Left ventricle myocardium inferior (tissue), 1 donor: ENCODE measurements at regions not wholly inside any gene's neighbourhood (a gene's known extent, or its start where the extent isn't known, plus 50 kb on each side); places are given as distances from the start of the nearest gene placed in this dataset.

ENCODE experiments used
- DNase-seq: peaks from one replicate; pipeline ENCODE4 v3.0.0-alpha.2; 2020
- H3K27ac ChIP-seq: fragments of 200-600 bp; replicated peaks from 2 replicates; pipeline ENCODE4 v1.8.0; 2021
- H3K27me3 ChIP-seq: fragments of 200-600 bp; 2 replicates; pipeline ENCODE4 v1.8.0; 2021; ENCODE audit warnings: low read depth
- H3K36me3 ChIP-seq: fragments of 200-600 bp; 2 replicates; pipeline ENCODE4 v1.8.0; 2021
- H3K4me1 ChIP-seq: fragments of 200-600 bp; 2 replicates; pipeline ENCODE4 v1.8.0; 2021
- H3K4me3 ChIP-seq: fragments of 200-600 bp; 2 replicates; pipeline ENCODE4 v1.8.0; 2021; ENCODE audit warnings: mild to moderate bottlenecking, moderate library complexity
- H3K9me3 ChIP-seq: fragments of 200-600 bp; replicated peaks from 2 replicates; pipeline ENCODE4 v1.8.0; 2021
- CTCF ChIP-seq: fragments of 200-600 bp; IDR thresholded peaks from 2 replicates; pipeline ENCODE4 v1.8.0; 2021; ENCODE audit warnings: antibody characterized with exemption, mild to moderate bottlenecking, borderline replicate concordance
- intact Hi-C: fragments of 100-400 bp; cut with micrococcal nuclease; formaldehyde crosslinking; loops from one replicate; pipeline ENCODE4 v1.11.0; 2022
- donor health status: DM: no; HTN: yes; CAD: no; lungs with severe emphysema.

- DNase-seq: no peak
- intact Hi-C loops: no loop called here
- TF ChIP-seq CTCF: no peak
- peaks cover 3% of the 10 kb centered on the region for H3K27me3 ChIP-seq
- no peaks in the 10 kb centered on the region for H3K9me3 ChIP-seq
- H3K27ac ChIP-seq: no peak overlapping the region
- H3K4me3 ChIP-seq: no peak overlapping the region
- no peaks in the 10 kb centered on the region for H3K4me1 ChIP-seq
- H3K36me3 ChIP-seq: no peaks in the 10 kb centered on the region
Measured at GRCh38 chr18:57974585-57975265, 69.3 kb upstream of the NEDD4L start.

- no peak for TF ChIP-seq CTCF
- no peaks in the 10 kb centered on the region for H3K9me3 ChIP-seq
- no peak for DNase-seq
- intact Hi-C loops: no loop called here
- H3K4me3 ChIP-seq: no peak overlapping the region
- peaks cover 3% of the 10 kb centered on the region for H3K27me3 ChIP-seq
- H3K36me3 ChIP-seq: no peaks in the 10 kb centered on the region
- no peak overlapping the region for H3K27ac ChIP-seq
- no peaks in the 10 kb centered on the region for H3K4me1 ChIP-seq
Measured at GRCh38 chr18:57973889-57974288, 70.1 kb upstream of the NEDD4L start.

DNA sequence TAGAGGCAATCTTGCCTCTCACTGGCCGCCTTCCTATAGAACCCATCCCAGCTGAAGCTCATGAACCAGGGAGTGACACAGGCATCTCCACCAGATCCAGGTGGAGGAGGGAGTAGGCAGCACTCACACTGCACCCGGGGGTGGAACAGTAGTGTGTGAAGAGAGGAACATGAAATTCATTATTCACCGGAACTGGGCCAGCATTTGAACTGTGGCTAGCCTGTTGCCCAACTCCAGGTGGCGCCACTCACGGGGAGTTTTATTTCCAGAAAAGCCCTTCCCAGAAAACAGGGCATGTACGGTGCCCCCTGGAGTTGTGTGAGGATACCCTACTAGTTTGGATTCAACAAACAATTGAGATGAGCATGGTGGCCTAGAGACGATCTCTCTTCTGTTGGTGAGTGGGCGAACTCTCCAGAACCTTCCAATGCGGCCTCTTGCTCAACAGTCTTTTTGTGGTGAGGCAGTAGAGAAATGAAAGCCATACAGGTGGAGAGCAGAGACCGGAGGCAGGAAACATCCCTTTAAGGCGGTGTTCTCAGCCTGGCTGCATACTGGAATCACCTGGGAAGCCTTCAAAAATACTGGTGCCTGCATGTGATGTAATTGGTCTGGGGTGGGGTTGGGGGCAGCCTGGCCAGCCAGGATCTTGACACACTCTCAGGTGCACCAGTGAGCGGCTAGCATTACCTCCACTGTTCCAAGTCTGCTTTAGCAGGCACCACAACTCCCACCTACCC is 73.5 kb upstream of the NEDD4L start:
- H3K4me1 ChIP-seq: no peaks in the 10 kb centered on the region
- no peak overlapping the region for H3K27ac ChIP-seq
- peaks cover 3% of the 10 kb centered on the region for H3K27me3 ChIP-seq
- intact Hi-C loops: no loop called here
- no peaks in the 10 kb centered on the region for H3K9me3 ChIP-seq
- TF ChIP-seq CTCF: no peak
- DNase-seq: no peak
- H3K4me3 ChIP-seq: no peak overlapping the region
- H3K36me3 ChIP-seq: no peaks in the 10 kb centered on the region

GRCh38 chr18:57969824-57970223 is 74.2 kb upstream of the NEDD4L start:
- Histone ChIP-seq H3K4me1 (no peaks in the 10 kb centered on the region), H3K27ac (no peak overlapping the region), H3K36me3 (no peaks in the 10 kb centered on the region), H3K27me3 (peaks cover 3% of the 10 kb centered on the region), H3K9me3 (no peaks in the 10 kb centered on the region), H3K4me3 (no peak overlapping the region)
- no peak for DNase-seq
- intact Hi-C loops: no loop called here
- TF ChIP-seq CTCF: no peak

DNA sequence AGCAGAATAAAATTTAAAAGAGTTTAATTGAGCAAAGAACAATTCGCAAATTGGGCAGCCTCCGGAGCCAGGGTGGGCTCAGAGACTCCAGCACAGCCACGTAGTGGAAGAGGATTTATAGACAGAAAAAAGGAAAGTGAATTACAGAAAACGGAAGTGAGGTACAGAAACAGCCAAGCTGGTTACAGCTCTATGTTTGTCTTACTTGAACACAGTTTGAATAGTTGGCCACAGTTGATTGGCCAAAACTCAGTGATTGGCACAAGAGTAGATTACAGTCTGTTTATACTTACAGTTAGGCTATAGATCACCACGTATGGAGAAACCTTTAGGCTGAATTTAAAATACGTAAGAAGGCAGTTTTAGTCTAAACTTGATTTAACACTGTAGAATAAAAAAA is 78.8 kb upstream of the NEDD4L start:
- H3K27me3 ChIP-seq: no peaks in the 10 kb centered on the region
- H3K36me3 ChIP-seq: no peaks in the 10 kb centered on the region
- no peaks in the 10 kb centered on the region for H3K9me3 ChIP-seq
- intact Hi-C loops: no loop called here
- H3K4me3 ChIP-seq: no peak overlapping the region
- no peak for DNase-seq
- no peak for TF ChIP-seq CTCF
- H3K4me1 ChIP-seq: no peaks in the 10 kb centered on the region
- no peak overlapping the region for H3K27ac ChIP-seq
